ENCODE measurements at regions not wholly inside any gene's neighbourhood (a gene's known extent, or its start where the extent isn't known, plus 50 kb on each side); places are given as distances from the start of the nearest gene placed in this dataset.

DNA sequence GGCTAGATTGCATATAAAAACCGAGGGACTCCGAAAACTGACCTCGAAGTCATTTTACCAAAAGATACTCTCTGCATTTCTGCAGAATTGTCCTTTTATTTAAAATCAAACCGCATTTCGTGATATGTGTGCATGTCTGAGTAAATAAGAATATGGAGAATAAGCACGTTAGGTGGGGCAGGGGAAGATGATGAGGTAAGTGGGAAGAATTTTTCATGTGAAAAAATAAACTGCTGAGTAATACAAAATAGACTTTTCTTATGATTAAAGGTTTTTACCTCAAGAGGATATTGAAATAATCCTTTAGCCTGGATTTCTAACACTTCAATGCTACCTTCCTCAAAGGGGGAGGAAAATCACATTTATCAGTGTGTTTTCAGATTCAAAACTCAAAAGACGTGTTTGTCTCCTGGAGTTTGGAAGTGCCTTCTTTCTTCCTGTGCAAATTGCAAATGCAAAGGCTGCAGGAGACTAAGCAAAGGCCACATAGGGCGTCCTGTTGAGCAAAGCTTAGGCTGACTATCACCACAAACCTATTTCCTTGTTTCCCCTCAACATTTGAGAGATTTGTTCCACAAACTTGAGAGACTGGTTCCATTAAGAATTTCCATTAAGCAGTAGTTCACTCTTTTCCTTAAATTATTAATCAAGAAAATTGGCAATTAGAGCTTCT, 813.5 kb downstream of the MCTP2 start:
- peaks cover 0 to 16% (median 0%) of the 10 kb centered on the region in 4 donors for H3K4me1 ChIP-seq
- DNase-seq, result no peak
- intact Hi-C loops (cut with DNase I; ENCODE audit: low total_unique reads), result no loop called here
- H3K27me3 ChIP-seq, result no peaks in the 10 kb centered on the region
- TF ChIP-seq, protein P1, sequence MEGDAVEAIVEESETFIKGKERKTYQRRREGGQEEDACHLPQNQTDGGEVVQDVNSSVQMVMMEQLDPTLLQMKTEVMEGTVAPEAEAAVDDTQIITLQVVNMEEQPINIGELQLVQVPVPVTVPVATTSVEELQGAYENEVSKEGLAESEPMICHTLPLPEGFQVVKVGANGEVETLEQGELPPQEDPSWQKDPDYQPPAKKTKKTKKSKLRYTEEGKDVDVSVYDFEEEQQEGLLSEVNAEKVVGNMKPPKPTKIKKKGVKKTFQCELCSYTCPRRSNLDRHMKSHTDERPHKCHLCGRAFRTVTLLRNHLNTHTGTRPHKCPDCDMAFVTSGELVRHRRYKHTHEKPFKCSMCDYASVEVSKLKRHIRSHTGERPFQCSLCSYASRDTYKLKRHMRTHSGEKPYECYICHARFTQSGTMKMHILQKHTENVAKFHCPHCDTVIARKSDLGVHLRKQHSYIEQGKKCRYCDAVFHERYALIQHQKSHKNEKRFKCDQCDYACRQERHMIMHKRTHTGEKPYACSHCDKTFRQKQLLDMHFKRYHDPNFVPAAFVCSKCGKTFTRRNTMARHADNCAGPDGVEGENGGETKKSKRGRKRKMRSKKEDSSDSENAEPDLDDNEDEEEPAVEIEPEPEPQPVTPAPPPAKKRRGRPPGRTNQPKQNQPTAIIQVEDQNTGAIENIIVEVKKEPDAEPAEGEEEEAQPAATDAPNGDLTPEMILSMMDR (IDR thresholded peaks at IDR 0.05), result no peak
- no peaks in the 10 kb centered on the region for H3K36me3 ChIP-seq
- no peak overlapping the region for H3K27ac ChIP-seq
- peaks cover 0 to 23% (median 0%) of the 10 kb centered on the region in 3 donors for H3K9me3 ChIP-seq
- no peak overlapping the region for H3K4me3 ChIP-seq

DNA sequence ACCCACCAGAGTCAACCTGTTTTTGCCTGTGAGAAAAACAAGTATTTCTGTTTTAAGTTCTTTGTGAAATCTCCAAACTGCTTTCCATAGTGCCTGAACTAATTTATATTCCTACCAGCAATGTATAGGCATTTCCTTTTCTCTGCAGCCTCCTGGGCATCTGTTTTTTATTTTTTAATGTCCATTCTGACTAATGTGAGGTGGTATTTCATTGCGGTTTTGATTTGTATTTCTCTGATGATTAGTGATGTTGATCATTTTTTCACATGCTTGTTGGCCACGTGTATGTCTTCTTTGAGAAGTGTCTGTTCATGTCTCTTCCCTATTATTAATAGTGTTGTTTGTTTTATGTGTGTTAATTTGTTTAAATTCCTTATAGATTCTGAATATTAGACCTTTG, 820.5 kb downstream of the MCTP2 start:
- H3K9me3 ChIP-seq, result peaks cover 0 to 23% (median 0%) of the 10 kb centered on the region in 3 donors

DNA sequence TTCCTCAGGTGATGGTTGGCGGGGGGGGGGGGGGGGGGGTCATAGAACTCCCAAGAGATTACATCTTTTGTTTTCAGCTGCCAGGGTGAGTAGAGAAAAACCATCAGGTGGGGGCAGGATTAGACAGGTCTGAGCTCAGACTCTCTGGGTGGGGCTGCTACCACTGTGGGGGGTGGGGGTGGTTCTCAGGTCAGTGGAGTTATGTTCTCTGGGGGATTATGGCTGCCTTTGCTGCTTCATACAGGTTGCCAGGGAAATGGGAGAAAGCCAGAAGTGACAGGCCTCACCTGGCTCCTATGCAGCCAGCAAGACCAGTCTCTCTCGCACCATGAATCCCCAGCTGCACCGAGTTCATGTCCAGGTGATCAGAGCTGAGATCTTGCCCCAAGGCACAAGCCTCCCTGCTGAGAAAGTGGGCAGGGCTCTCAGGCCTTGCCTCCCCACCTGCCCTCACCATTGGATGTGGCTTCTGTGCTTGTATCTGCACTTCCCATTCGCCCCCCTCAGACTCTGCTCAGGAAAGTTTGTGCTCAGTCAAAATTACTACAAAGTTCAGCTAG, 828.1 kb downstream of the MCTP2 start:
- intact Hi-C loops (cut with DNase I; ENCODE audit: low total_unique reads), result no loop called here
- no peaks in the 10 kb centered on the region for H3K36me3 ChIP-seq
- no peak overlapping the region for H3K27ac ChIP-seq
- H3K4me1 ChIP-seq, result no peaks in the 10 kb centered on the region
- DNase-seq, result no peak
- H3K27me3 ChIP-seq, result no peaks in the 10 kb centered on the region
- H3K9me3 ChIP-seq, result peaks cover 0 to 5% (median 5%) of the 10 kb centered on the region in 3 donors
- no peak overlapping the region for H3K4me3 ChIP-seq
- TF ChIP-seq, protein P1 (IDR thresholded peaks at IDR 0.05), result no peak

More for the DNA sequence above, 820.5 kb downstream of the MCTP2 start:
- Histone ChIP-seq H3K36me3 (no peaks in the 10 kb centered on the region), H3K4me1 (no peaks in the 10 kb centered on the region), H3K4me3 (no peak overlapping the region), H3K27ac (no peak overlapping the region), H3K27me3 (no peaks in the 10 kb centered on the region)
- DNase-seq, result no peak
- intact Hi-C loops (cut with DNase I; ENCODE audit: low total_unique reads), result no loop called here
- TF ChIP-seq, protein P1 (IDR thresholded peaks at IDR 0.05), result no peak

DNA sequence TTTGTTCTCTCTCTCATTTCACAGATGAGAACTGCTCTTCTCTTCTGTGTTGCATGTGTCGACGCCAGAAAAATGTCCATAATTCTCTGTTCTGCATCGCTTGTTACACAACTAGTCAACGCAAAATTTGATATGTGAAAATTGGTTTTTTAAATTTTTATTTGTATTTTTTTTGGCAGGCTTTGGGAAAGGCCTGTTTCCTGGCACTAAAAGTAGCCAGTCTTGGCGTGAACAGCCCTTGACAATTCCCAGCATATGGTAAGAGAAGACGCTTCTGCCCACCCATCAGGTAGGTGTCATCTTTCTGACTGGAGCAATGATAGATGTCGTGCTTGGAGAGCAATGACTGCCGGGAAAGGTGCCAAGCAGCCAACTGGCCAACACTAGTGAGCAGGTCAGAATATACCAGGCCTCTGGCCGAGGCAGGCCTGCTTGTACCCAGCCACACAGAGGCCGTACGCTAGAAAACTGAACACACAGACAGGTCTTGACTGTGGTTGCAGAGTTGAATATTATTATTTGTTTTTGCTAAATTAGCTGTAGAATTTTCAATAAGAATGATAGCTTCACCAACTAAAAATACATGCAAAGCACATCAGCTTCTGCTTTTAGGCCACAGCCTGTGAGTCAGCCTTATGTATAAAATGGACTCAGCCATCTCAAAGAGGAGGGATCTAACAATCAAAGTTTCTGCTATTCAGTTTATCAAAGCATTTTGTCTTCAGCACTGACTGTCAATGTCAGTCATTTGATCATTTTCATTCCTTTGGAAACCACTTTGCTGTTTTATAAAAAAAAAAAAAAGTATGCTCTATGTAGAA, 837.5 kb downstream of the MCTP2 start:
- Histone ChIP-seq H3K27me3 (no peaks in the 10 kb centered on the region), H3K4me1 (peaks cover 0 to 40% (median 9%) of the 10 kb centered on the region in 4 donors), H3K4me3 (no peak overlapping the region), H3K9me3 (no peaks in the 10 kb centered on the region), H3K36me3 (no peaks in the 10 kb centered on the region), H3K27ac (peak overlapping the region; percentile 59 to 65)
- intact Hi-C loops (cut with DNase I; ENCODE audit: low total_unique reads), result no loop called here
- DNase-seq, result peak in 1 of 2 donors; percentile 25
- TF ChIP-seq, protein P1 (IDR thresholded peaks at IDR 0.05), result no peak

DNA sequence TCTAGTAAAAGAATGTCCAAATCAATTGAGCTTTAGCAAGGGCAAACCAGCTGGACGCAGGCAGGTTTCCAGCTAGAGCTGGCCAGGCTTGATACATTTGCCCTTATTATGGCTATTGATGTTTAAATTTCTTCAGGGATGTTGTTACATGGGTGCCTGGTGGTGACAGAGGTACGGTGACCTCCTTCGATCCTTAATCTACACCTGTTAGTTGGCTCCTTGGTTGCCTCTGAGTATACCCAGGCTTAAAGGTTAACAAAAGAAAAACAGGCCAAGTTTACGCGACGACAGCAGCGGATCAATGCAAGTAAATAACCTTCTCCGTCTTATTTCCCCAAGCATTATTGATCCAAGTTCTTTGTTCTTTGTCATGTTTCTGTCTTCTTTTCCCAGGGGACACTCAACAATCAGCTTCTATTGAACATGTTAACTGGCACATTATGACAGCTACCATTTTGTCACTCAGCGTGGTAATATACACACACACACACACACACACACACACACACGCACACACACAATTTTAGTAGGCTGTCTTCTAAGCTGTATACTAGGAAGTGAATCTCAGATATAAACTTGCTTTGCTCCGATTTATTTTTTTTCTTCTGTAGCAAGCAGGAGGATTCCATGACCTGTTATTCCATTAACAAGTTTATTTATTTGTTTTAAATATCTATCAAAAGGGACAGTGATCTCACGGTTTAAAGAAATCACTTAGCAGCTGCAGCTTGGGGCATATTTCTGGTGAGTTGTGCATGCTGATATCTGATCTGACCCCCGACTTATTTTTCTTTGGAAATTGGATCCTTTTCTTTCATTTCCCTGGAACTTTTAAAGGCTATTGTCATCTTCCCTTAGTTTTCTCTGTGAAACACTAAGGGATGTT, 844.7 kb downstream of the MCTP2 start:
- H3K27ac ChIP-seq, result no peak overlapping the region
- no peaks in the 10 kb centered on the region for H3K9me3 ChIP-seq
- no peak overlapping the region for H3K4me3 ChIP-seq
- H3K36me3 ChIP-seq, result no peaks in the 10 kb centered on the region
- DNase-seq, result no peak
- TF ChIP-seq, protein P1 (IDR thresholded peaks at IDR 0.05), result no peak
- H3K27me3 ChIP-seq, result no peaks in the 10 kb centered on the region
- intact Hi-C loops (cut with DNase I; ENCODE audit: low total_unique reads), result no loop called here
- peaks cover 0 to 37% (median 6%) of the 10 kb centered on the region in 4 donors for H3K4me1 ChIP-seq
